SU-DHL-6 (cell line): ENCODE measurements at regions not wholly inside any gene's neighbourhood (a gene's known extent, or its start where the extent isn't known, plus 50 kb on each side); places are given as distances from the start of the nearest gene placed in this dataset.

ENCODE experiments used
- H2AFZ ChIP-seq: fragments of 200-600 bp; sonication (generic); 2 replicates; pipeline ENCODE4 v1.6.1; 2014; ENCODE audit warnings: low read depth, mild to moderate bottlenecking, moderate library complexity, mixed read lengths, antibody characterized with exemption, low read length; ENCODE audit not compliant: severe bottlenecking
- H3F3A ChIP-seq: fragments of 200-600 bp; shearing (Covaris generic); 2 replicates; pipeline ENCODE4 v1.6.0; 2016; ENCODE audit warnings: antibody characterized with exemption, mild to moderate bottlenecking; ENCODE audit not compliant: insufficient read depth
- H3K27ac ChIP-seq: fragments of 200-600 bp; sonication (generic); 2 replicates; pipeline ENCODE4 v1.5.1; 2016; ENCODE audit warnings: low read depth, mild to moderate bottlenecking, low read length, moderate library complexity, mixed read lengths
- H3K27me3 ChIP-seq: fragments of 200-600 bp; sonication (generic), shearing (Covaris generic); 2 replicates; pipeline ENCODE4 v1.6.0; 2014; ENCODE audit warnings: mild to moderate bottlenecking, low read length
- H3K36me3 ChIP-seq: fragments of 200-600 bp; sonication (generic); 2 replicates; pipeline ENCODE4 v1.6.1; 2014; ENCODE audit warnings: mild to moderate bottlenecking, low read length, mixed read lengths
- H3K4me2 ChIP-seq: fragments of 300-600, 200-600 bp; shearing (Covaris generic), sonication (generic); 2 replicates; pipeline ENCODE4 v1.6.0; 2014; ENCODE audit warnings: low read length, low read depth, mild to moderate bottlenecking; ENCODE audit not compliant: poor library complexity, severe bottlenecking
- H3K4me3 ChIP-seq: fragments of 200-600 bp; sonication (generic); 2 replicates; pipeline ENCODE4 v1.5.1; 2014; ENCODE audit warnings: antibody characterized with exemption, low read length, mild to moderate bottlenecking, mixed read lengths; ENCODE audit not compliant: insufficient read depth, poor library complexity, severe bottlenecking
- H3K79me2 ChIP-seq: fragments of 200-600 bp; sonication (generic); 2 replicates; pipeline ENCODE4 v1.6.1; 2014; ENCODE audit warnings: mild to moderate bottlenecking, low read length, moderate library complexity; ENCODE audit not compliant: insufficient read depth
- H3K9ac ChIP-seq: fragments of 200-600 bp; sonication (generic); 2 replicates; pipeline ENCODE4 v1.7.0; 2014; ENCODE audit warnings: mild to moderate bottlenecking, low read length
- H3K9me2 ChIP-seq: fragments of 200-600 bp; sonication (generic); replicated peaks from 2 replicates; pipeline ENCODE4 v1.6.1; 2014; ENCODE audit warnings: low read length; ENCODE audit not compliant: insufficient read depth
- H3K9me3 ChIP-seq: fragments of 200-600 bp; sonication (generic); 2 replicates; pipeline ENCODE4 v1.6.1; 2014; ENCODE audit warnings: low read length, mixed read lengths; ENCODE audit not compliant: insufficient read depth
- H4K20me1 ChIP-seq: fragments of 200-600 bp; sonication (generic); 2 replicates; pipeline ENCODE4 v1.6.1; 2014; ENCODE audit warnings: low read depth, mild to moderate bottlenecking, antibody characterized with exemption, low read length, moderate library complexity, mixed read lengths
- CTCF ChIP-seq: fragments of 200-600 bp; sonication (generic); IDR thresholded peaks from one replicate; pipeline ENCODE4 v1.5.1; 2017; ENCODE audit warnings: antibody characterized with exemption, mild to moderate bottlenecking, low read length, moderate library complexity; ENCODE audit not compliant: insufficient read depth, poor library complexity, severe bottlenecking
- EZH2phosphoT487 ChIP-seq: fragments of 200-600 bp; sonication (generic), shearing (Covaris generic); conservative IDR thresholded peaks from 2 replicates; pipeline ENCODE4 v1.6.1; 2018; ENCODE audit warnings: mild to moderate bottlenecking, antibody characterized with exemption, low read length, moderate library complexity, mixed read lengths

- TF ChIP-seq EZH2phosphoT487 (no peak), CTCF (no peak)
Measured at GRCh38 chr19:28961772-28962500, 251.0 kb downstream of the UQCRFS1 start.

GRCh38 chr19:28960986-28961705 is 251.8 kb downstream of the UQCRFS1 start:
- no peak overlapping the region for H2AFZ ChIP-seq
- no peaks in the 10 kb centered on the region for H3K79me2 ChIP-seq
- no peaks in the 10 kb centered on the region for H3K27me3 ChIP-seq
- no peaks in the 10 kb centered on the region for H3K9me2 ChIP-seq
- H3K9me3 ChIP-seq: no peaks in the 10 kb centered on the region
- H3K9ac ChIP-seq: no peak overlapping the region
- no peaks in the 10 kb centered on the region for H4K20me1 ChIP-seq
- H3K4me3 ChIP-seq: no peak overlapping the region
- no peaks in the 10 kb centered on the region for H3K36me3 ChIP-seq
- no peak for TF ChIP-seq CTCF
- no peak for TF ChIP-seq EZH2phosphoT487
- H3F3A ChIP-seq: no peaks in the 10 kb centered on the region
- no peak overlapping the region for H3K4me2 ChIP-seq
- H3K27ac ChIP-seq: no peak overlapping the region

More at GRCh38 chr19:28961772-28962500, 251.0 kb downstream of the UQCRFS1 start:
- H3K27me3 ChIP-seq: no peaks in the 10 kb centered on the region
- no peak overlapping the region for H3K4me2 ChIP-seq
- no peaks in the 10 kb centered on the region for H3K9me3 ChIP-seq
- H3K27ac ChIP-seq: no peak overlapping the region
- no peaks in the 10 kb centered on the region for H4K20me1 ChIP-seq
- no peak overlapping the region for H2AFZ ChIP-seq
- no peaks in the 10 kb centered on the region for H3K9me2 ChIP-seq
- H3K79me2 ChIP-seq: no peaks in the 10 kb centered on the region
- no peaks in the 10 kb centered on the region for H3K36me3 ChIP-seq
- no peak overlapping the region for H3K9ac ChIP-seq
- H3K4me3 ChIP-seq: no peak overlapping the region
- H3F3A ChIP-seq: no peaks in the 10 kb centered on the region

- Histone ChIP-seq H4K20me1 (no peaks in the 10 kb centered on the region), H2AFZ (no peak overlapping the region), H3K9ac (no peak overlapping the region), H3F3A (no peaks in the 10 kb centered on the region), H3K4me3 (no peak overlapping the region), H3K9me3 (no peaks in the 10 kb centered on the region), H3K27me3 (no peaks in the 10 kb centered on the region), H3K9me2 (no peaks in the 10 kb centered on the region), H3K27ac (no peak overlapping the region), H3K4me2 (no peak overlapping the region), H3K79me2 (no peaks in the 10 kb centered on the region), H3K36me3 (no peaks in the 10 kb centered on the region)
- TF ChIP-seq EZH2phosphoT487 (no peak), CTCF (no peak)
Measured at GRCh38 chr19:28960586-28960985, 252.4 kb downstream of the UQCRFS1 start.
